ENCODE measurements at regions not wholly inside any gene's neighbourhood (a gene's known extent, or its start where the extent isn't known, plus 50 kb on each side); places are given as distances from the start of the nearest gene placed in this dataset.

- Histone ChIP-seq H3K36me3 (no peaks in the 10 kb centered on the region), H3K4me1 (no peaks in the 10 kb centered on the region), H3K27ac (no peak overlapping the region), H3K4me3 (no peak overlapping the region), H3K9me3 (no peaks in the 10 kb centered on the region), H3K27me3 (replicated peaks in 1 of 7) (no peaks in the 10 kb centered on the region)
- intact Hi-C loops (cut with DNase I; ENCODE audit: low total_unique reads), result no loop called here
- WGBS, 5 donors, result 62 to 80% (median 73%) methylated on average over 4 of the region's 4 CpGs
- no peak for DNase-seq
- TF ChIP-seq POLR2A (IDR thresholded peaks at IDR 0.05) (no peak), POLR2AphosphoS5 (IDR thresholded peaks at IDR 0.05) (no peak)
- TF ChIP-seq, protein P1, sequence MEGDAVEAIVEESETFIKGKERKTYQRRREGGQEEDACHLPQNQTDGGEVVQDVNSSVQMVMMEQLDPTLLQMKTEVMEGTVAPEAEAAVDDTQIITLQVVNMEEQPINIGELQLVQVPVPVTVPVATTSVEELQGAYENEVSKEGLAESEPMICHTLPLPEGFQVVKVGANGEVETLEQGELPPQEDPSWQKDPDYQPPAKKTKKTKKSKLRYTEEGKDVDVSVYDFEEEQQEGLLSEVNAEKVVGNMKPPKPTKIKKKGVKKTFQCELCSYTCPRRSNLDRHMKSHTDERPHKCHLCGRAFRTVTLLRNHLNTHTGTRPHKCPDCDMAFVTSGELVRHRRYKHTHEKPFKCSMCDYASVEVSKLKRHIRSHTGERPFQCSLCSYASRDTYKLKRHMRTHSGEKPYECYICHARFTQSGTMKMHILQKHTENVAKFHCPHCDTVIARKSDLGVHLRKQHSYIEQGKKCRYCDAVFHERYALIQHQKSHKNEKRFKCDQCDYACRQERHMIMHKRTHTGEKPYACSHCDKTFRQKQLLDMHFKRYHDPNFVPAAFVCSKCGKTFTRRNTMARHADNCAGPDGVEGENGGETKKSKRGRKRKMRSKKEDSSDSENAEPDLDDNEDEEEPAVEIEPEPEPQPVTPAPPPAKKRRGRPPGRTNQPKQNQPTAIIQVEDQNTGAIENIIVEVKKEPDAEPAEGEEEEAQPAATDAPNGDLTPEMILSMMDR (IDR thresholded peaks at IDR 0.05 in 8 of 11, conservative IDR thresholded peaks at IDR 0.05 in 3 of 11), result no peak
These were observed 265.9 kb downstream of the COL12A1 start for GRCh38 chr6:74939721-74940620.

GRCh38 chr6:74939151-74939708, 266.6 kb downstream of the COL12A1 start:
- no peaks in the 10 kb centered on the region for H3K9me3 ChIP-seq
- H3K36me3 ChIP-seq, result no peaks in the 10 kb centered on the region
- H3K4me1 ChIP-seq, result no peaks in the 10 kb centered on the region
- no peak overlapping the region for H3K27ac ChIP-seq
- H3K27me3 ChIP-seq (replicated peaks in 1 of 7), result no peaks in the 10 kb centered on the region
- intact Hi-C loops (cut with DNase I; ENCODE audit: low total_unique reads), result no loop called here
- DNase-seq, result no peak
- TF ChIP-seq, protein P1 (IDR thresholded peaks at IDR 0.05 in 8 of 11, conservative IDR thresholded peaks at IDR 0.05 in 3 of 11), result no peak
- TF ChIP-seq POLR2A (IDR thresholded peaks at IDR 0.05) (no peak), POLR2AphosphoS5 (IDR thresholded peaks at IDR 0.05) (no peak)
- 43 to 71% (median 49%) methylated on average over 2 of the region's 2 CpGs for WGBS, 5 donors
- H3K4me3 ChIP-seq, result no peak overlapping the region

DNA sequence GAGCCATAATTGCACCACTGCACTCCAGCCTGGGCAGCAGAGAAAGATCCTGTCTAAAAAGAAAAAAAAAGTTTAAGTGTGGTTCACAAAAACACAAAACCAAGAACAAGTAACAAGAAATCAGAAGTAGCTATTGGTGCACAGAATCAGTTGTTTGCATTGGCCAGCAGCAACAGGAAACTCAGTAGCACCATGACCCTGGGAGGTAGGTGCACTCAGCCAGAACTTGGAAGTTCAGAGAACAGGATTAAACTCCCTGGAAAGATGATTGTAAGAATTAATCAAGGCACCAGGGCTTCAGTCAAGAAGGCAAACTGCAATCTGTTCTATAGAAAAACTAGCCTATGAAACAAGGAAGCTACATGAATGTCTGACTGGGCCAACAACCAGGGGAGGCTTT, 267.9 kb downstream of the COL12A1 start:
- H3K27me3 ChIP-seq (replicated peaks in 1 of 7), result no peaks in the 10 kb centered on the region
- H3K27ac ChIP-seq, result no peak overlapping the region
- no peaks in the 10 kb centered on the region for H3K4me1 ChIP-seq
- no peaks in the 10 kb centered on the region for H3K9me3 ChIP-seq
- intact Hi-C loops (cut with DNase I; ENCODE audit: low total_unique reads), result no loop called here
- TF ChIP-seq POLR2AphosphoS5 (IDR thresholded peaks at IDR 0.05) (no peak), POLR2A (IDR thresholded peaks at IDR 0.05) (no peak)
- TF ChIP-seq, protein P1 (IDR thresholded peaks at IDR 0.05 in 8 of 11, conservative IDR thresholded peaks at IDR 0.05 in 3 of 11), result no peak
- H3K36me3 ChIP-seq, result no peaks in the 10 kb centered on the region
- no peak overlapping the region for H3K4me3 ChIP-seq
- DNase-seq, result no peak

GRCh38 chr6:74936886-74937285, 269.0 kb downstream of the COL12A1 start:
- H3K9me3 ChIP-seq, result no peaks in the 10 kb centered on the region
- no peak overlapping the region for H3K4me3 ChIP-seq
- WGBS, 5 donors, result 49 to 77% (median 70%) methylated on average over 1 of the region's 1 CpG
- intact Hi-C loops (cut with DNase I; ENCODE audit: low total_unique reads), result no loop called here
- H3K36me3 ChIP-seq, result no peaks in the 10 kb centered on the region
- H3K27me3 ChIP-seq (replicated peaks in 1 of 7), result no peaks in the 10 kb centered on the region
- H3K4me1 ChIP-seq, result no peaks in the 10 kb centered on the region
- no peak for DNase-seq
- TF ChIP-seq POLR2A (IDR thresholded peaks at IDR 0.05) (no peak), POLR2AphosphoS5 (IDR thresholded peaks at IDR 0.05) (no peak)
- TF ChIP-seq, protein P1 (IDR thresholded peaks at IDR 0.05 in 8 of 11, conservative IDR thresholded peaks at IDR 0.05 in 3 of 11), result no peak
- no peak overlapping the region for H3K27ac ChIP-seq
